Mucosa of rectum (tissue), 2 donors: ENCODE measurements at regions not wholly inside any gene's neighbourhood (a gene's known extent, or its start where the extent isn't known, plus 50 kb on each side); places are given as distances from the start of the nearest gene placed in this dataset.

Source experiments
- H3K27ac ChIP-seq, 2 donors: one replicate each; pipeline ENCODE4 v1.7.0; 2013; ENCODE audit warnings: inconsistent platforms in 2 of 2, low read depth in 2 of 2, low read length in 2 of 2
- H3K27me3 ChIP-seq, 2 donors: one replicate each; pipeline ENCODE4 v1.7.0; 2013; ENCODE audit warnings: low read length in 2 of 2; ENCODE audit not compliant: control insufficient read depth in 2 of 2, insufficient read depth in 2 of 2
- H3K36me3 ChIP-seq, 2 donors: one replicate each; pipeline ENCODE4 v1.7.0; 2013; ENCODE audit warnings: low read length in 2 of 2; ENCODE audit not compliant: control insufficient read depth in 2 of 2, insufficient read depth in 2 of 2
- H3K4me1 ChIP-seq, 2 donors: one replicate each; pipeline ENCODE4 v1.7.0; 2013; ENCODE audit warnings: low read length in 2 of 2, mild to moderate bottlenecking in 1 of 2; ENCODE audit not compliant: control insufficient read depth in 2 of 2, insufficient read depth in 2 of 2
- H3K4me3 ChIP-seq, 2 donors: one replicate each; pipeline ENCODE4 v1.7.0; 2013; ENCODE audit warnings: low read length in 2 of 2
- H3K9ac ChIP-seq, 2 donors: one replicate each; pipeline ENCODE4 v1.7.0; 2013; ENCODE audit warnings: low read length in 2 of 2, low read depth in 1 of 2, mild to moderate bottlenecking in 1 of 2
- H3K9me3 ChIP-seq, 2 donors: one replicate each; pipeline ENCODE4 v1.7.0; 2013; ENCODE audit warnings: low read length in 2 of 2; ENCODE audit not compliant: control insufficient read depth in 2 of 2
- donor health status: healthy.
- donor health status: Normal muscosa, but diverticular disease.

- H3K9me3 ChIP-seq = no peaks in the 10 kb centered on the region
- H3K27ac ChIP-seq = no peak overlapping the region
- H3K36me3 ChIP-seq = no peaks in the 10 kb centered on the region
- H3K4me3 ChIP-seq = no peak overlapping the region
- H3K4me1 ChIP-seq = no peaks in the 10 kb centered on the region
- H3K9ac ChIP-seq = no peak overlapping the region
- H3K27me3 ChIP-seq = peaks cover 21 to 35% of the 10 kb centered on the region in 2 donors
Measured at GRCh38 chr2:121078899-121079298, 206.1 kb downstream of the TFCP2L1 start.

- no peak overlapping the region for H3K9ac ChIP-seq
- H3K9me3 ChIP-seq = no peaks in the 10 kb centered on the region
- no peak overlapping the region for H3K4me3 ChIP-seq
- H3K27ac ChIP-seq = no peak overlapping the region
- H3K27me3 ChIP-seq = peaks cover 11 to 26% of the 10 kb centered on the region in 2 donors
- H3K4me1 ChIP-seq = no peaks in the 10 kb centered on the region
- H3K36me3 ChIP-seq = no peaks in the 10 kb centered on the region
Measured at GRCh38 chr2:121080013-121080772, 204.8 kb downstream of the TFCP2L1 start.

- peaks cover 2 to 15% of the 10 kb centered on the region in 2 donors for H3K27me3 ChIP-seq
- H3K27ac ChIP-seq = no peak overlapping the region
- no peak overlapping the region for H3K4me3 ChIP-seq
- H3K36me3 ChIP-seq = no peaks in the 10 kb centered on the region
- H3K9ac ChIP-seq = no peak overlapping the region
- no peaks in the 10 kb centered on the region for H3K4me1 ChIP-seq
- H3K9me3 ChIP-seq = no peaks in the 10 kb centered on the region
Measured at GRCh38 chr2:121081701-121082100, 203.3 kb downstream of the TFCP2L1 start.

GRCh38 chr2:121082191-121082590 is 202.8 kb downstream of the TFCP2L1 start:
- Histone ChIP-seq H3K9ac (no peak overlapping the region), H3K9me3 (no peaks in the 10 kb centered on the region), H3K4me1 (no peaks in the 10 kb centered on the region), H3K36me3 (no peaks in the 10 kb centered on the region), H3K4me3 (no peak overlapping the region), H3K27ac (no peak overlapping the region), H3K27me3 (peaks cover under 1 to 15% of the 10 kb centered on the region in 2 donors)

GRCh38 chr2:121084130-121084680 is 200.8 kb downstream of the TFCP2L1 start:
- Histone ChIP-seq H3K4me3 (no peak overlapping the region), H3K4me1 (no peaks in the 10 kb centered on the region), H3K9ac (no peak overlapping the region), H3K9me3 (no peaks in the 10 kb centered on the region), H3K36me3 (no peaks in the 10 kb centered on the region), H3K27ac (no peak overlapping the region), H3K27me3 (peaks cover 0 to 4% of the 10 kb centered on the region in 2 donors)

GRCh38 chr2:121085801-121086200 is 199.2 kb downstream of the TFCP2L1 start:
- Histone ChIP-seq H3K9ac (no peak overlapping the region), H3K4me3 (no peak overlapping the region), H3K27me3 (peaks cover 0 to 4% of the 10 kb centered on the region in 2 donors), H3K9me3 (no peaks in the 10 kb centered on the region), H3K36me3 (no peaks in the 10 kb centered on the region), H3K27ac (no peak overlapping the region), H3K4me1 (no peaks in the 10 kb centered on the region)

- H3K4me1 ChIP-seq = peaks cover 0 to 3% of the 10 kb centered on the region in 2 donors
- no peaks in the 10 kb centered on the region for H3K9me3 ChIP-seq
- H3K4me3 ChIP-seq = no peak overlapping the region
- peaks cover 0 to 4% of the 10 kb centered on the region in 2 donors for H3K27me3 ChIP-seq
- no peak overlapping the region for H3K27ac ChIP-seq
- H3K9ac ChIP-seq = no peak overlapping the region
- no peaks in the 10 kb centered on the region for H3K36me3 ChIP-seq
Measured at GRCh38 chr2:121086450-121086849, 198.6 kb downstream of the TFCP2L1 start.

- Histone ChIP-seq H3K4me3 (no peak overlapping the region), H3K4me1 (peaks cover 0 to 6% of the 10 kb centered on the region in 2 donors), H3K36me3 (no peaks in the 10 kb centered on the region), H3K27me3 (peaks cover 0 to 4% of the 10 kb centered on the region in 2 donors), H3K9ac (no peak overlapping the region), H3K9me3 (no peaks in the 10 kb centered on the region), H3K27ac (no peak overlapping the region)
Measured at GRCh38 chr2:121087117-121087516, 197.9 kb downstream of the TFCP2L1 start.

GRCh38 chr2:121088251-121089165 is 196.5 kb downstream of the TFCP2L1 start:
- Histone ChIP-seq H3K9ac (no peak overlapping the region), H3K27me3 (peaks cover 0 to 4% of the 10 kb centered on the region in 2 donors), H3K36me3 (no peaks in the 10 kb centered on the region), H3K9me3 (no peaks in the 10 kb centered on the region), H3K27ac (no peak overlapping the region), H3K4me1 (peaks cover 0 to 6% of the 10 kb centered on the region in 2 donors), H3K4me3 (no peak overlapping the region)

- Histone ChIP-seq H3K27ac (no peak overlapping the region), H3K4me1 (peaks cover 0 to 6% of the 10 kb centered on the region in 2 donors), H3K9me3 (no peaks in the 10 kb centered on the region), H3K4me3 (no peak overlapping the region), H3K27me3 (peaks cover 0 to 2% of the 10 kb centered on the region in 2 donors), H3K36me3 (no peaks in the 10 kb centered on the region), H3K9ac (no peak overlapping the region)
Measured at GRCh38 chr2:121089166-121089510, 195.9 kb downstream of the TFCP2L1 start.
